Esophagus squamous epithelium (tissue), 5 donors: ENCODE measurements at regions not wholly inside any gene's neighbourhood (a gene's known extent, or its start where the extent isn't known, plus 50 kb on each side); places are given as distances from the start of the nearest gene placed in this dataset.

Experiments used
- DNase-seq: peaks from one replicate; lab custom pipeline; 2025; lab: John Stamatoyannopoulos, UW
- H3K27ac ChIP-seq, 4 donors: fragments of 200-600 bp; sonication (generic); one replicate each; pipeline ENCODE4 v1.5.1; 2016 to 2019; ENCODE audit warnings: mild to moderate bottlenecking in 1 of 4
- H3K27me3 ChIP-seq, 4 donors: fragments of 200-600 bp; sonication (generic); 1 replicate in 3 of 4; 2 replicates in 1 of 4; pipeline versions ENCODE4 v1.5.1 to v1.6.0; 2017 to 2021; ENCODE audit warnings: antibody characterized with exemption in 1 of 4
- H3K36me3 ChIP-seq, 3 donors: fragments of 200-600 bp; sonication (generic); one replicate each; pipeline ENCODE4 v1.5.1; 2016 to 2019
- H3K4me1 ChIP-seq, 3 donors: fragments of 200-600 bp; sonication (generic); one replicate each; pipeline ENCODE4 v1.5.1; 2017 to 2019
- H3K4me3 ChIP-seq, 4 donors: fragments of 200-600 bp; sonication (generic); 1 replicate in 3 of 4; 2 replicates in 1 of 4; pipeline ENCODE4 v1.5.1; 2016 to 2019; ENCODE audit warnings: mild to moderate bottlenecking in 2 of 4, moderate library complexity in 1 of 4
- H3K9me3 ChIP-seq, 3 donors: fragments of 200-600 bp; sonication (generic); one replicate each; pipeline ENCODE4 v1.5.1; 2016 to 2019
- CTCF ChIP-seq, 6 experiments: fragments of 450-650 bp in 4 of 6; fragments of 200-600 bp in 2 of 6; sonication (generic) in 2 of 6; IDR thresholded peaks; one replicate each; pipeline ENCODE4 v1.5.1; 2016 to 2019; ENCODE audit warnings: antibody characterized with exemption in 6 of 6, mild to moderate bottlenecking in 4 of 6, moderate library complexity in 4 of 6
- POLR2A ChIP-seq, 4 donors: fragments of 450-650 bp; IDR thresholded peaks; one replicate each; pipeline ENCODE4 v1.6.1; 2017; ENCODE audit warnings: antibody characterized with exemption in 4 of 4, mild to moderate bottlenecking in 4 of 4, moderate library complexity in 3 of 4
- WGBS, 2 donors: methylation state at CpG; one replicate each; pipeline ENCODE4 v1.1.5; 2018; 5-methylcytosine and 5-hydroxymethylcytosine counted together
- intact Hi-C: fragments of 100-400 bp; cut with DNase I; formaldehyde crosslinking; loops from one replicate; pipeline ENCODE4 v1.15.0; 2022
- donor health status: DM: yes; HTN: yes; CAD: no.

- 88 to 90% methylated on average over 8 to 13 of the region's 39 CpGs for WGBS, 2 donors
- Histone ChIP-seq H3K4me1 (no peaks in the 10 kb centered on the region), H3K9me3 (no peaks in the 10 kb centered on the region), H3K36me3 (no peaks in the 10 kb centered on the region), H3K27ac (no peak overlapping the region), H3K4me3 (no peak overlapping the region), H3K27me3 (peaks cover 0 to 22% (median 0%) of the 10 kb centered on the region in 4 donors)
- DNase-seq = no peak
- intact Hi-C loops = no loop called here
- TF ChIP-seq CTCF (IDR thresholded peaks at IDR 0.05) = no peak
- no peak for TF ChIP-seq POLR2A (IDR thresholded peaks at IDR 0.05)
Observed at GRCh38 chr10:131848741-131849590, 51.8 kb upstream of the PPP2R2D start.

DNA sequence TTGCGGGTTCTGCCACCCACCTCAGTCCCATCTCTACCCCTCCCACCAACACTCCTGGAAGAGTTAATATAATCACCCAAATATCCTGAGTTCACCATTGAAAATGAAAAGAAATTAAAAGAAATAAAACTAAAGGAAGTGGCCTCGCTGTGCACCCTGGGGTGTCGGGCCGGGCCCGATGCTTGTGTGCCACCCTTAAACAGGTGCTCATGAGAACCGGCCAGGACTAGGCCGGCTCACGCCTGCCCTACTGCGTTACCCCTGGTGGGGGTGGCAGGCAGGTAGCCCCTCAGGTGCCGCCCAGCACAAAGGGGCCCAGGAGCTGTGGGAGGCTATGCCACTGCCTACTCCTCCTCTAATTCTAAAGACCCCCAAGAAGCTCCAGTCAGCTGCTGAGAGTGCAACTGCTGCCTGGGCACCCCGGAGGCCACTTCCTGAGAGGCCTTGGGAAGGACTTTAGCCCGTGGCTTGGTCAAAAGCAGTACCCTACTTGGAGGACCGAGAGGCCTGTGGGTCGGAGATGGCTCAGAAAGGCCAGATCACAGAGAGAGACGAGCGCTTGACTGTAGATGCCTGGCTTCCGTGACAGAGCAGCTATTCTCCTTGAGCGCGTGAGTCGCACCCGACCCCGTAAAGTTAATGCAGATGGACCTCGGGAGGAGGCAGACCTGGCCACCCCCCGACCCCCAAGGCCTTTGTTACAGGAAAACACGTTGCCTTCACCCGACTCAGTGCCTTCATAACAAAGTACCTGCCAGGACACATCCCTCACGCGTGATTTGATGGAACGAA lies 51.0 kb upstream of the PPP2R2D start:
- 77 to 78% methylated on average over 13 to 17 of the region's 29 CpGs for WGBS, 2 donors
- Histone ChIP-seq H3K36me3 (no peaks in the 10 kb centered on the region), H3K9me3 (no peaks in the 10 kb centered on the region), H3K4me1 (no peaks in the 10 kb centered on the region), H3K4me3 (no peak overlapping the region), H3K27me3 (peaks cover 0 to 27% (median 0%) of the 10 kb centered on the region in 4 donors), H3K27ac (no peak overlapping the region)
- TF ChIP-seq POLR2A (IDR thresholded peaks at IDR 0.05) (no peak), CTCF (IDR thresholded peaks at IDR 0.05) (no peak)
- intact Hi-C loops = no loop called here
- DNase-seq = no peak

DNA sequence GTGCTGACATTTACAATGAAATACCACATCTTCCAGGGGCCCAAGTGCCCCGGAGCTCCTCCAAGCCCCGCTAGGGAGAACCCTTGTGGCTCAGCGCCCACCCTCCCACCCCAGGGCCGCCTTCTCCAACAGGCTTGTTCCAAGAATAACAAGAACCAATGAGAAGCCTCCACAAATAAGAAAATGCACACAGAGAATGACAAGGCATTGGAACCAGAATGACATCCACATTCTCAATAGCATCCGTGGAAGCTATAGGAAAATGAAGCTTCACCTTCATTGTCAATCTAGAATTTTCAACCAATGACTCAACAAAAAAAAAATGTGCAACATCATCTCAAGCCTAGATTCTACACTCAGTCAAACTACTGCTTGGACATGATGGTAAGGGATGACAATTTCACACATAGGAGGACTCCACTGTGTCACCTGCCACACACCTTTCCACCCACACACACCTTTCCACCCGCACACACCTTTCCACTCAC lies 50.4 kb upstream of the PPP2R2D start:
- WGBS, 2 donors = 51 to 69% methylated on average over 4 of the region's 6 CpGs
- intact Hi-C loops = no loop called here
- Histone ChIP-seq H3K27me3 (peaks cover 0 to 32% (median 0%) of the 10 kb centered on the region in 4 donors), H3K4me1 (no peaks in the 10 kb centered on the region), H3K9me3 (no peaks in the 10 kb centered on the region), H3K27ac (no peak overlapping the region), H3K36me3 (no peaks in the 10 kb centered on the region), H3K4me3 (no peak overlapping the region)
- DNase-seq = no peak
- no peak for TF ChIP-seq POLR2A (IDR thresholded peaks at IDR 0.05)
- TF ChIP-seq CTCF (IDR thresholded peaks at IDR 0.05) = no peak
